H1 (cell line): ENCODE measurements at regions not wholly inside any gene's neighbourhood (a gene's known extent, or its start where the extent isn't known, plus 50 kb on each side); places are given as distances from the start of the nearest gene placed in this dataset.

Source experiments
- CTCF ChIA-PET: fragments of 300-600 bp; sonication (Branson Sonifier 250); formaldehyde crosslinking; loops from one replicate; lab custom pipeline; 2021; ENCODE audit not compliant: partially characterized antibody; lab: Charles Lee
- POLR2A ChIA-PET: fragments of 300-600 bp; sonication (Branson Sonifier 250); formaldehyde crosslinking; loops from one replicate; lab custom pipeline; 2021; ENCODE audit warnings: inconsistent platforms; ENCODE audit not compliant: partially characterized antibody; lab: Charles Lee
- DNase-seq, 2 experiments: peaks; one replicate each; pipeline versions ENCODE4 v3.0.0 to v3.0.0-alpha.2; 2010 to 2022; ENCODE audit warnings: low spot score in 2 of 2, low read depth in 1 of 2, mixed read lengths in 1 of 2
- FAIRE-seq: peaks from 2 replicates; lab custom pipeline; 2011; peaks lifted over from hg19 to GRCh38; lab: Jason Lieb, UNC
- H2AFZ ChIP-seq: 2 replicates; pipeline ENCODE4 v1.8.1; 2012; ENCODE audit warnings: low read length, inconsistent platforms
- H2AK5ac ChIP-seq: 2 replicates; pipeline ENCODE4 v1.6.1; 2013; ENCODE audit warnings: low read depth, low read length
- H2BK120ac ChIP-seq: replicated peaks from 2 replicates; pipeline ENCODE3; 2013; ENCODE audit warnings: low read depth, low read length, inconsistent platforms
- H2BK12ac ChIP-seq: 2 replicates; pipeline ENCODE4 v1.6.1; 2013; ENCODE audit warnings: low read depth, low read length
- H2BK15ac ChIP-seq: 2 replicates; pipeline ENCODE4 v1.6.1; 2013; ENCODE audit warnings: low read length
- H2BK20ac ChIP-seq: 2 replicates; pipeline ENCODE4 v1.6.1; 2013; ENCODE audit warnings: low read length
- H2BK5ac ChIP-seq: 2 replicates; pipeline ENCODE4 v1.6.1; 2013; ENCODE audit warnings: low read depth, low read length
- H3K14ac ChIP-seq: 2 replicates; pipeline ENCODE4 v1.6.1; 2013; ENCODE audit warnings: inconsistent platforms; ENCODE audit not compliant: insufficient read length
- H3K18ac ChIP-seq: 2 replicates; pipeline ENCODE4 v1.6.1; 2013; ENCODE audit warnings: low read length; ENCODE audit errors: extremely low read depth
- H3K23ac ChIP-seq: 2 replicates; pipeline ENCODE4 v1.6.1; 2013; ENCODE audit warnings: inconsistent platforms; ENCODE audit not compliant: insufficient read length
- H3K23me2 ChIP-seq: 2 replicates; pipeline ENCODE4 v1.6.1; 2013; ENCODE audit warnings: low read depth, low read length
- H3K27ac ChIP-seq: 2 replicates; pipeline ENCODE4 v1.6.1; 2011; ENCODE audit warnings: low read depth, low read length, inconsistent platforms
- H3K27me3 ChIP-seq, 4 experiments: replicated peaks in 1 of 4; 1 replicate in 1 of 4; 2 replicates in 3 of 4; pipeline versions ENCODE4 v1.6.1 to v1.8.1; 2011 to 2013; ENCODE audit warnings: low read length in 3 of 4, mild to moderate bottlenecking in 3 of 4, inconsistent platforms in 2 of 4, mixed read lengths in 2 of 4, moderate library complexity in 1 of 4; ENCODE audit not compliant: control insufficient read depth in 3 of 4, insufficient read depth in 3 of 4; ENCODE audit errors: extremely low read depth in 1 of 4
- H3K36me3 ChIP-seq, 4 experiments: 2 replicates each; pipeline versions ENCODE4 v1.6.1 to v1.8.1; 2011 to 2013; ENCODE audit warnings: mild to moderate bottlenecking in 4 of 4, low read length in 3 of 4, moderate library complexity in 2 of 4, control low read depth in 1 of 4, inconsistent platforms in 1 of 4; ENCODE audit not compliant: insufficient read depth in 4 of 4, control insufficient read depth in 2 of 4
- H3K4ac ChIP-seq: replicated peaks from 2 replicates; pipeline ENCODE3; 2013; ENCODE audit warnings: low read length, low read depth, mixed read lengths, inconsistent platforms; ENCODE audit not compliant: insufficient read length
- H3K4me1 ChIP-seq, 4 experiments: replicated peaks in 1 of 4; 1 replicate in 1 of 4; 2 replicates in 3 of 4; pipeline versions ENCODE4 v1.6.1 to v1.8.1; 2011 to 2013; ENCODE audit warnings: low read length in 3 of 4, inconsistent platforms in 2 of 4, mixed read lengths in 1 of 4; ENCODE audit not compliant: insufficient read depth in 4 of 4, control insufficient read depth in 3 of 4
- H3K4me2 ChIP-seq, 2 experiments: 2 replicates each; pipeline versions ENCODE4 v1.6.1 to v1.8.1; 2011 to 2013; ENCODE audit warnings: low read depth in 2 of 2, low read length in 2 of 2, control low read depth in 1 of 2, inconsistent platforms in 1 of 2, mild to moderate bottlenecking in 1 of 2; ENCODE audit not compliant: insufficient read depth in 1 of 2
- H3K4me3 ChIP-seq, 4 experiments: fragments of 200-600, 300-600 bp in 1 of 4; sonication (generic), shearing (Covaris generic), sonication (Bioruptor Twin) in 1 of 4; 2 replicates each; pipeline versions ENCODE4 v1.5.1 to v1.8.1; 2011 to 2016; ENCODE audit warnings: low read length in 4 of 4, low read depth in 3 of 4, control low read depth in 2 of 4, inconsistent platforms in 2 of 4, mild to moderate bottlenecking in 2 of 4, mixed read lengths in 1 of 4, moderate library complexity in 1 of 4; ENCODE audit not compliant: insufficient read depth in 2 of 4; ENCODE audit errors: extremely low read depth in 1 of 4
- H3K56ac ChIP-seq: replicated peaks from 2 replicates; pipeline ENCODE3; 2013; ENCODE audit warnings: low read depth, mild to moderate bottlenecking, mixed read lengths, low read length, inconsistent platforms; ENCODE audit not compliant: insufficient read length
- H3K79me1 ChIP-seq: 2 replicates; pipeline ENCODE4 v1.6.1; 2013; ENCODE audit warnings: low read depth, low read length, control low read depth
- H3K79me2 ChIP-seq, 2 experiments: 2 replicates each; pipeline versions ENCODE4 v1.6.1 to v1.8.1; 2012 to 2013; ENCODE audit warnings: low read length in 2 of 2, mild to moderate bottlenecking in 2 of 2, inconsistent platforms in 1 of 2; ENCODE audit not compliant: insufficient read depth in 2 of 2, control insufficient read depth in 1 of 2
- H3K9ac ChIP-seq, 4 experiments: replicated peaks in 1 of 4; 1 replicate in 1 of 4; 2 replicates in 3 of 4; pipeline versions ENCODE4 v1.6.1 to v1.8.1; 2011 to 2013; ENCODE audit warnings: low read depth in 3 of 4, low read length in 3 of 4, control low read depth in 2 of 4, mild to moderate bottlenecking in 2 of 4, moderate library complexity in 2 of 4, inconsistent platforms in 1 of 4; ENCODE audit errors: extremely low read depth in 1 of 4
- H3K9me3 ChIP-seq, 2 experiments: 2 replicates each; pipeline versions ENCODE4 v1.6.1 to v1.8.1; 2012 to 2013; ENCODE audit warnings: mild to moderate bottlenecking in 2 of 2, moderate library complexity in 2 of 2, control low read depth in 1 of 2, inconsistent platforms in 1 of 2, low read depth in 1 of 2, low read length in 1 of 2, mixed read lengths in 1 of 2; ENCODE audit not compliant: insufficient read depth in 2 of 2
- H4K20me1 ChIP-seq, 2 experiments: replicated peaks in 1 of 2; 2 replicates each; pipeline versions ENCODE3 to v1.8.1; 2011 to 2013; ENCODE audit warnings: inconsistent platforms in 2 of 2, low read length in 2 of 2, mild to moderate bottlenecking in 1 of 2; ENCODE audit not compliant: insufficient read depth in 2 of 2, control insufficient read depth in 1 of 2
- H4K5ac ChIP-seq: 2 replicates; pipeline ENCODE4 v1.6.1; 2013; ENCODE audit warnings: low read length, low read depth, mixed read lengths, inconsistent platforms; ENCODE audit not compliant: insufficient read length
- H4K8ac ChIP-seq: 2 replicates; pipeline ENCODE4 v1.8.0; 2013; ENCODE audit warnings: mild to moderate bottlenecking, moderate library complexity, low read length, inconsistent platforms; ENCODE audit not compliant: insufficient read depth; ENCODE audit errors: extremely low read depth
- H4K91ac ChIP-seq: replicated peaks from 2 replicates; pipeline ENCODE3; 2013; ENCODE audit warnings: low read length, mixed read lengths, inconsistent platforms; ENCODE audit not compliant: insufficient read length
- NRF1 ChIP-seq: IDR thresholded peaks from 2 replicates; pipeline ENCODE4 v1.6.1; 2011; ENCODE audit warnings: mild to moderate bottlenecking, low read depth, low read length, improper control_type of control experiment
- RFX5 ChIP-seq: IDR thresholded peaks from 2 replicates; pipeline ENCODE4 v1.6.1; 2011; ENCODE audit warnings: low read depth, low read length, improper control_type of control experiment, borderline replicate concordance
- WGBS, 2 experiments: shearing (Covaris generic) in 1 of 2; methylation state at CpG; one replicate each; pipeline versions ENCODE4 v1.1.6 to v1.1.7; 2013 to 2015; ENCODE audit warnings: low lambda C conversion rate in 2 of 2, mixed read lengths in 2 of 2, inconsistent platforms in 1 of 2, low coverage in 1 of 2, missing lambda C conversion rate in 1 of 2; ENCODE audit not compliant: insufficient replicate concordance in 2 of 2, insufficient coverage in 1 of 2, insufficient read length in 1 of 2; ENCODE audit errors: extremely low coverage in 1 of 2, missing lambda C conversion rate in 1 of 2; 5-methylcytosine and 5-hydroxymethylcytosine counted together
- TF ChIP-seq, protein P1 (sequence below): IDR thresholded peaks from 2 replicates; pipeline ENCODE4 v1.6.1; 2012; ENCODE audit warnings: inconsistent platforms

DNA sequence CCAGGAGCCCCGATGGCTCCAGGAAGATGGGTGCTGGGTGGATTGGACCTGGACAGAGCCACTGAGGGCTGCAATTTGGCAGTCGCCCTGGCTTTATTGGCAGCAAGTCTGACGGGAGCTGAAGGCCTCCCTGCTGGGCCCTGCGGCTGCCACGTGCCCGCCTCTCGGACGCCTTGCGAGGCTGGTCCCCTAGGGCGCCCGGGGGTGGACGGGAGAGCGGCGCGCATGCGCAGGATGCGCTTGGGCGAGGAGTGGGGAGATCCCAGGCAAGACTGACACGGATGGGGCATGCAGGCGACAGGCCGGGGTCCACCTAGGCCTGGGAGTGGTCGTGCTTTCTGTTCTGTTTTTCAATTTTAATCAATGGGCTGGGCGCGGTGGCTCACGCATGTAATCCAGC lies 150.0 kb downstream of the ADAMTS15 start:
- Histone ChIP-seq H3K4ac (no peak overlapping the region), H4K91ac (no peak overlapping the region), H4K20me1 (no peaks in the 10 kb centered on the region), H2BK120ac (no peak overlapping the region), H3K27me3 (0 out of 7 replicates have a peak, but pooled peaks cover 0 to 2% (median 0%) of the 10 kb centered on the region in 4 experiments), H3K36me3 (no peaks in the 10 kb centered on the region), H2BK20ac (no peak overlapping the region), H3K14ac (no peak overlapping the region), H3K4me2 (no peak overlapping the region), H2BK15ac (no peak overlapping the region), H3K23me2 (peaks cover 2% of the 10 kb centered on the region; the same call in 1 of the 2 replicates), H3K4me3 (no peak overlapping the region), H3K9ac (no peak overlapping the region), H3K4me1 (peaks cover 0 to 17% (median 3%) of the 10 kb centered on the region in 4 experiments; a peak in 5 of 7 replicates), H2AFZ (no peak overlapping the region), H3K9me3 (peaks cover 6% of the 10 kb centered on the region in 2 experiments; a peak in 3 of 4 replicates), H3K18ac (no peak overlapping the region), H4K8ac (no peak overlapping the region), H3K23ac (no peak overlapping the region), H3K56ac (no peak overlapping the region), H4K5ac (no peak overlapping the region), H2BK12ac (no peak overlapping the region), H3K79me1 (no peaks in the 10 kb centered on the region), H2BK5ac (no peak overlapping the region), H3K27ac (no peak overlapping the region), H2AK5ac (no peak overlapping the region), H3K79me2 (no peaks in the 10 kb centered on the region)
- WGBS, 2 experiments, result 91% methylated on average over 25 of the region's 25 CpGs; no CpG with 5 or more reads in 1 of the 2 experiments
- DNase-seq (peak in 1 of 2 experiments; percentile 38), FAIRE-seq (no peak)
- ChIA-PET POLR2A (interaction anchor here (2.2 kb wide), 1 partner anchor 10 kb away, joined by 5 read pairs; no protein-coding TSS in a partner anchor), CTCF (interaction anchor here (0.6 to 1.5 kb wide), 3 partner anchors 28 to 168 kb away, joined by 3 read pairs; no protein-coding TSS in a partner anchor)
- no peak for TF ChIP-seq RFX5
- no peak for TF ChIP-seq NRF1
- TF ChIP-seq, protein P1, sequence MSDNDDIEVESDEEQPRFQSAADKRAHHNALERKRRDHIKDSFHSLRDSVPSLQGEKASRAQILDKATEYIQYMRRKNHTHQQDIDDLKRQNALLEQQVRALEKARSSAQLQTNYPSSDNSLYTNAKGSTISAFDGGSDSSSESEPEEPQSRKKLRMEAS, result no peak
